Prostate gland (tissue), 2 donors: ENCODE measurements at regions not wholly inside any gene's neighbourhood (a gene's known extent, or its start where the extent isn't known, plus 50 kb on each side); places are given as distances from the start of the nearest gene placed in this dataset.

Experiments
- DNase-seq: peaks from one replicate; pipeline ENCODE4 v3.0.0-alpha.2; 2019; ENCODE audit warnings: low spot score
- H3K27ac ChIP-seq, 2 donors: fragments of 200-600 bp; sonication (generic); 2 replicates each; pipeline ENCODE4 v1.5.1; 2017 to 2019
- H3K27me3 ChIP-seq: fragments of 200-600 bp; sonication (generic); replicated peaks from 2 replicates; pipeline ENCODE4 v1.5.1; 2019; ENCODE audit not compliant: insufficient read depth
- H3K36me3 ChIP-seq, 2 donors: fragments of 200-600 bp; sonication (generic); 1 replicate in 1 of 2; 2 replicates in 1 of 2; pipeline versions ENCODE4 v1.5.1 to v1.8.1; 2017 to 2019
- H3K4me1 ChIP-seq: fragments of 200-600 bp; sonication (generic); replicated peaks from 2 replicates; pipeline ENCODE4 v1.5.1; 2019
- H3K4me3 ChIP-seq, 2 donors: fragments of 200-600 bp; sonication (generic); 2 replicates each; pipeline ENCODE4 v1.5.1; 2017 to 2019
- H3K9me3 ChIP-seq: fragments of 200-600 bp; sonication (generic); 2 replicates; pipeline ENCODE4 v1.5.1; 2017
- POLR2A ChIP-seq: fragments of 450-650 bp; IDR thresholded peaks from one replicate; pipeline ENCODE4 v1.6.1; 2016; ENCODE audit warnings: antibody characterized with exemption, mild to moderate bottlenecking
- POLR2AphosphoS5 ChIP-seq: sonication (generic); formaldehyde crosslinking; IDR thresholded peaks from one replicate; pipeline ENCODE4 v1.6.1; 2017; ENCODE audit warnings: antibody characterized with exemption
- WGBS: methylation state at CpG from one replicate; pipeline ENCODE4 v1.1.5; 2018; 5-methylcytosine and 5-hydroxymethylcytosine counted together
- intact Hi-C: fragments of 100-400 bp; cut with DNase I; formaldehyde crosslinking; loops from one replicate; pipeline ENCODE4 v1.14.2; 2022
- TF ChIP-seq, protein P1 (sequence below), 4 experiments: fragments of 200-600 bp in 2 of 4; fragments of 450-650 bp in 2 of 4; sonication (generic) in 2 of 4; IDR thresholded peaks; 1 replicate in 3 of 4; 2 replicates in 1 of 4; pipeline ENCODE4 v1.5.1; 2016 to 2019; ENCODE audit warnings: antibody characterized with exemption in 4 of 4, mild to moderate bottlenecking in 2 of 4, moderate library complexity in 2 of 4

DNA sequence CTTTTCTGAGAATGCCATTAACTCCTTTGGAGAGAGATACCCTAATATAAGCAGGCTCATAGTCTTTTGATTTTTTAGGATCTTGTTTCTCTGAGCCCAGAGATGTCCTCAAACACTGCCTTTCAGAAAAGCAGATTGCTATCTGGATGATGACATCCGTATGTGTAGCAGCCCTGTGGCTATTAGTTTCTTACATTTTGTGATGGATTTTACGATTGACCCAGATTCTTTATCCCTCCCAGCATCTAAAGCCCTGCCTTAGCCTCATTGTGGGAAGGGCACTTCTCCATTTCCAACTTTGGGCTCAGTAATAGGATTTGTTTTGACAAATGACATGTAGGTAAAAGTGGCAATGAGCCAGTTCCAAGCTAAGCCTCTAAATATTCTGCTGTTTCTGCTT, 300.3 kb downstream of the TTLL7 start:
- 43% methylated on average over 2 of the region's 2 CpGs for WGBS
- intact Hi-C loops = no loop called here

GRCh38 chr1:83697961-83698360, 301.0 kb downstream of the TTLL7 start:
- H3K4me1 ChIP-seq = no peaks in the 10 kb centered on the region
- no peaks in the 10 kb centered on the region for H3K9me3 ChIP-seq
- intact Hi-C loops = no loop called here
- no peak for TF ChIP-seq POLR2AphosphoS5
- TF ChIP-seq POLR2A = no peak
- TF ChIP-seq, protein P1, sequence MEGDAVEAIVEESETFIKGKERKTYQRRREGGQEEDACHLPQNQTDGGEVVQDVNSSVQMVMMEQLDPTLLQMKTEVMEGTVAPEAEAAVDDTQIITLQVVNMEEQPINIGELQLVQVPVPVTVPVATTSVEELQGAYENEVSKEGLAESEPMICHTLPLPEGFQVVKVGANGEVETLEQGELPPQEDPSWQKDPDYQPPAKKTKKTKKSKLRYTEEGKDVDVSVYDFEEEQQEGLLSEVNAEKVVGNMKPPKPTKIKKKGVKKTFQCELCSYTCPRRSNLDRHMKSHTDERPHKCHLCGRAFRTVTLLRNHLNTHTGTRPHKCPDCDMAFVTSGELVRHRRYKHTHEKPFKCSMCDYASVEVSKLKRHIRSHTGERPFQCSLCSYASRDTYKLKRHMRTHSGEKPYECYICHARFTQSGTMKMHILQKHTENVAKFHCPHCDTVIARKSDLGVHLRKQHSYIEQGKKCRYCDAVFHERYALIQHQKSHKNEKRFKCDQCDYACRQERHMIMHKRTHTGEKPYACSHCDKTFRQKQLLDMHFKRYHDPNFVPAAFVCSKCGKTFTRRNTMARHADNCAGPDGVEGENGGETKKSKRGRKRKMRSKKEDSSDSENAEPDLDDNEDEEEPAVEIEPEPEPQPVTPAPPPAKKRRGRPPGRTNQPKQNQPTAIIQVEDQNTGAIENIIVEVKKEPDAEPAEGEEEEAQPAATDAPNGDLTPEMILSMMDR (IDR thresholded peaks at IDR 0.05) = no peak
- H3K36me3 ChIP-seq = no peaks in the 10 kb centered on the region
- no peak overlapping the region for H3K27ac ChIP-seq
- H3K27me3 ChIP-seq = no peaks in the 10 kb centered on the region
- DNase-seq = no peak
- no peak overlapping the region for H3K4me3 ChIP-seq

More for the DNA sequence above, 300.3 kb downstream of the TTLL7 start:
- H3K36me3 ChIP-seq = no peaks in the 10 kb centered on the region
- H3K27me3 ChIP-seq = no peaks in the 10 kb centered on the region
- no peak overlapping the region for H3K4me3 ChIP-seq
- H3K9me3 ChIP-seq = no peaks in the 10 kb centered on the region
- no peak for TF ChIP-seq POLR2AphosphoS5
- TF ChIP-seq, protein P1 (IDR thresholded peaks at IDR 0.05) = no peak
- no peak for TF ChIP-seq POLR2A
- H3K27ac ChIP-seq = no peak overlapping the region
- DNase-seq = no peak
- H3K4me1 ChIP-seq = no peaks in the 10 kb centered on the region

- 81% methylated on average over 2 of the region's 2 CpGs for WGBS
Observed at GRCh38 chr1:83697220-83697619, 301.7 kb downstream of the TTLL7 start.

DNA sequence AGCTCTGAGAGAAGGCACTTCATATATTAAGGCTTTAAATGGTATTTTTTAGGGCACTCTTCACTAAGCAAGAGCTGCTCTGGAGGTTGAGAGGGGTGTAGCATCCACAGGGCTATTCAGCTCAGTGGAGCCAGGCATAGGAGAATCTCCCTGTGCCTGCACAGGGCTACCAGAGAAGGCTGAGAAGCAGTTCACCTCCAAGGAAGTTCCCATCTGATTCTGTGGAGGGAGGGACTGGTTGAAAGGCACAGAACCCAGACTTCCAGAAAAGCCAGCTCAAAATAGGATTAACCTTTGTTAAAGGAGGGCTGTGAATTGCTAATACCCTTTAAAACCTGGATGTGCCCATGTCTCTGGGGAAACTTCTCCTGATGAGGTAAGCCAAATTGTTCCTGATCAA, 304.5 kb downstream of the TTLL7 start:
- Histone ChIP-seq H3K9me3 (no peaks in the 10 kb centered on the region), H3K27ac (no peak overlapping the region), H3K27me3 (no peaks in the 10 kb centered on the region), H3K36me3 (no peaks in the 10 kb centered on the region), H3K4me1 (no peaks in the 10 kb centered on the region), H3K4me3 (no peak overlapping the region)
- intact Hi-C loops = no loop called here
- TF ChIP-seq, protein P1 (IDR thresholded peaks at IDR 0.05) = no peak
- no peak for TF ChIP-seq POLR2A
- TF ChIP-seq POLR2AphosphoS5 = no peak
- DNase-seq = no peak

More at GRCh38 chr1:83697220-83697619, 301.7 kb downstream of the TTLL7 start:
- Histone ChIP-seq H3K27me3 (no peaks in the 10 kb centered on the region), H3K36me3 (no peaks in the 10 kb centered on the region), H3K9me3 (no peaks in the 10 kb centered on the region), H3K4me1 (no peaks in the 10 kb centered on the region), H3K27ac (no peak overlapping the region), H3K4me3 (no peak overlapping the region)
- no peak for DNase-seq
- intact Hi-C loops = no loop called here
- no peak for TF ChIP-seq POLR2AphosphoS5
- TF ChIP-seq, protein P1 (IDR thresholded peaks at IDR 0.05) = no peak
- TF ChIP-seq POLR2A = no peak

DNA sequence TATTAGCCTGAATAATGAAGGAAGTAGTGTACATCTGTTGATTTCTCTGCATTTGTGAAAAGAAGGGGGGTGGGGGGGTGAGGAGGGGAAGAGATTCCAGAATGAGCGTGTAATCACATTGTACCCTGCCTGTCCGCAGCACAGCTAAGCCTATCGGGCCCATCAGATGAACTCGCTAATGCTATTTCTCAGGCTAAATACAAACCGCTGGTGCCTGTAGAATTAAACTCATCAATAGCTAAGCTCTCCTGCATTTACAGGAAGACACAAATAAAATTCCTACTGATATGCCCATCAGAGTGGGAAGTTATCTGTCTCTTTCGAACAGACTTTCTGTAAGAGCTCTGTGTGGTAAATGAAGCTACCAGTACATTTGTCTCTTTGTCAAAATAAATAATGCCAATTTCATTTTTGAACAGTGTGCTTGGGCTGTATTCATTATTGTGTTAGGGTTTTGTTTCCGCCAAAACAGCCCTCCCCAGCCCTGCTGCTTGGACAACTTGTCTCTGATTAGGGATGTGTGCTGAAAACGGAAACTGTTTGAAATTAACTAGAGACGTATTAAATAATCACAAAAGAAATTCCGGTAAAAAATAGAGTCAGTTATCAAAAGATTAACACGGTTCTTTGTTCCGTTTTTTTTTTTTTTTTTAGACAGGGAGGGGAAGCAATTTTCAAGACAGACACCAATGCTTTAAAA, 305.4 kb downstream of the TTLL7 start:
- intact Hi-C loops = no loop called here
- H3K36me3 ChIP-seq = no peaks in the 10 kb centered on the region
- DNase-seq = no peak
- TF ChIP-seq, protein P1 (IDR thresholded peaks at IDR 0.05) = no peak
- no peak for TF ChIP-seq POLR2AphosphoS5
- TF ChIP-seq POLR2A = no peak
- H3K9me3 ChIP-seq = no peaks in the 10 kb centered on the region
- H3K4me1 ChIP-seq = no peaks in the 10 kb centered on the region
- 21% methylated on average over 12 of the region's 12 CpGs for WGBS
- no peaks in the 10 kb centered on the region for H3K27me3 ChIP-seq
- peak overlapping the region; percentile 7 to 18 for H3K4me3 ChIP-seq
- no peak overlapping the region for H3K27ac ChIP-seq
